Lower lobe of right lung (tissue), 2 donors: ENCODE measurements at regions not wholly inside any gene's neighbourhood (a gene's known extent, or its start where the extent isn't known, plus 50 kb on each side); places are given as distances from the start of the nearest gene placed in this dataset.

ENCODE experiments used
- ATAC-seq, 2 donors: fragments of 200-7000 bp; cut with Tn5 transposase; one replicate each; pipeline ENCODE4 v1.9.1; 2020 to 2022; ENCODE audit warnings: mild to moderate bottlenecking in 2 of 2, moderate library complexity in 2 of 2
- DNase-seq: peaks from one replicate; pipeline ENCODE4 v3.0.0-alpha.2; 2020
- H3K27ac ChIP-seq: fragments of 200-600 bp; one replicate; pipeline ENCODE4 v1.8.0; 2022
- H3K27me3 ChIP-seq: fragments of 200-600 bp; one replicate; pipeline ENCODE4 v1.8.0; 2022; ENCODE audit warnings: low read depth
- H3K36me3 ChIP-seq: fragments of 200-600 bp; one replicate; pipeline ENCODE4 v1.8.0; 2022; ENCODE audit warnings: mild to moderate bottlenecking
- H3K4me1 ChIP-seq: fragments of 200-600 bp; one replicate; pipeline ENCODE4 v1.8.0; 2022
- H3K4me3 ChIP-seq: fragments of 200-600 bp; one replicate; pipeline ENCODE4 v1.8.0; 2022; ENCODE audit warnings: mild to moderate bottlenecking
- H3K9me3 ChIP-seq: fragments of 200-600 bp; one replicate; pipeline ENCODE4 v1.8.0; 2022
- intact Hi-C: fragments of 100-400 bp; cut with DNase I; formaldehyde crosslinking; loops from one replicate; pipeline ENCODE4 v1.11.0; 2022
- TF ChIP-seq, protein P1 (sequence below): fragments of 200-600 bp; IDR thresholded peaks from one replicate; pipeline ENCODE4 v1.8.0; 2022; ENCODE audit warnings: antibody characterized with exemption, mild to moderate bottlenecking
- donor health status: DM: no; HTN: yes; CAD: no; lungs with severe emphysema.

DNA sequence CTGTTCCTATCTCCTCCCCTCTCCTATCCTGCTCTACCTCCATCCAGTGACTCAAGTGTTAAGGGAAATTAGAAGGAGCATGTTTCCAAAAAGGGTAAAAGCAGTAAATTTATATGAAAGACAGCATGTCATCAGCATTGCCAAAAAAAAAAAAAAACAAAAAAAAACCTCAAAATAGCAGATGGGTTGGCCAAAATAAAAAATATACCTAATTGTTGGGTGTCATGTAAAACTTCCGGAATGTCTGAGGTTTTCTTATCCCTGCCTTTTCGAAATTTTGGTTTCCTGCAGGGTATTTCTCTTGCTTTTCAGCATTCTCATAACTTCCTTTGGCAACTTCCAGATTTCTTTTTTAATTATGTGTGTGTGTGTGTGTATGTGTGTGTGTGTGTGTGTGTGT lies 241.6 kb upstream of the FN1 start:
- Histone ChIP-seq H3K27me3 (no peaks in the 10 kb centered on the region), H3K27ac (no peak overlapping the region), H3K4me1 (peaks cover 19% of the 10 kb centered on the region), H3K4me3 (no peak overlapping the region), H3K9me3 (no peaks in the 10 kb centered on the region), H3K36me3 (no peaks in the 10 kb centered on the region)
- TF ChIP-seq, protein P1, sequence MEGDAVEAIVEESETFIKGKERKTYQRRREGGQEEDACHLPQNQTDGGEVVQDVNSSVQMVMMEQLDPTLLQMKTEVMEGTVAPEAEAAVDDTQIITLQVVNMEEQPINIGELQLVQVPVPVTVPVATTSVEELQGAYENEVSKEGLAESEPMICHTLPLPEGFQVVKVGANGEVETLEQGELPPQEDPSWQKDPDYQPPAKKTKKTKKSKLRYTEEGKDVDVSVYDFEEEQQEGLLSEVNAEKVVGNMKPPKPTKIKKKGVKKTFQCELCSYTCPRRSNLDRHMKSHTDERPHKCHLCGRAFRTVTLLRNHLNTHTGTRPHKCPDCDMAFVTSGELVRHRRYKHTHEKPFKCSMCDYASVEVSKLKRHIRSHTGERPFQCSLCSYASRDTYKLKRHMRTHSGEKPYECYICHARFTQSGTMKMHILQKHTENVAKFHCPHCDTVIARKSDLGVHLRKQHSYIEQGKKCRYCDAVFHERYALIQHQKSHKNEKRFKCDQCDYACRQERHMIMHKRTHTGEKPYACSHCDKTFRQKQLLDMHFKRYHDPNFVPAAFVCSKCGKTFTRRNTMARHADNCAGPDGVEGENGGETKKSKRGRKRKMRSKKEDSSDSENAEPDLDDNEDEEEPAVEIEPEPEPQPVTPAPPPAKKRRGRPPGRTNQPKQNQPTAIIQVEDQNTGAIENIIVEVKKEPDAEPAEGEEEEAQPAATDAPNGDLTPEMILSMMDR = no peak
- DNase-seq (no peak), ATAC-seq (no peak)
- intact Hi-C loops = no loop called here

DNA sequence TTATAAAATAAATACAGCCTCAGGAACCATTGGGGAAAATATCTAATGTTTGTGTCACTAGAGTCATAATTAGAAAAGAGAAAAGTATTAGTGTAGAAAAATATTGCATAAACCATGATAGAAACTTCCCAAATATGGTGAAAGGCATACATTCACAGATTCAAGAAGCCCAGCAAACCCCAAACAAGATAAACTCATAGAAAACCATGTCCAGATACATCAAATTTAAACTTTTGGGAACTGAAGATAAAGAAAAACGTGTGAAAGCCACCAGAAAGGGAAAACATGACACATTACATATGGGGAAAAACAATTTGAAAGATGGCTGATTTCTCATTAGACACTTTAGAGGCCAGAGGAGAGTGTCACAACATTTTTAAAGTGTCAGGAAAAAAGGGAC lies 236.5 kb upstream of the FN1 start:
- Histone ChIP-seq H3K4me3 (no peak overlapping the region), H3K36me3 (no peaks in the 10 kb centered on the region), H3K4me1 (peaks cover 4% of the 10 kb centered on the region), H3K27ac (no peak overlapping the region), H3K27me3 (no peaks in the 10 kb centered on the region), H3K9me3 (no peaks in the 10 kb centered on the region)
- intact Hi-C loops = no loop called here
- TF ChIP-seq, protein P1 = no peak
- DNase-seq (no peak), ATAC-seq (no peak)

DNA sequence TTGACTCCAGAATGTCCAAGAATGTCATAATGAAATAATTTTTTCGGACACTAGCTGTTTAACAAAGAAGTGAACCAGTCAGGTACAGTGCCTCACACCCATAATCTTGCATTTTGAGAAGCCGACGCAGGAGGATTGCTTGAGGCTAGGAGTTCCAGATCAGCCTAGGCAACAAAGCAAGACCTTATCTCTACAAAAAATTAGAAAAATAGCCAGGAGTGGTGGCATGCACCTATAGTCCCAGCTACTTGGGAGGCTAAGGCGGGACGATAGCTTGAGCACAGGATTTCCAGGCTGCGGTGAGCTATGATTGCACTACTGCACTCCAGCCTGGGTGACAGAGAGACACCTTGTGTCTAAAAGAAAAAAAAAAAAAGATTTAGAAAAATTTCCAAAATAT lies 235.8 kb upstream of the FN1 start:
- Histone ChIP-seq H3K4me1 (no peaks in the 10 kb centered on the region), H3K4me3 (no peak overlapping the region), H3K27ac (no peak overlapping the region), H3K36me3 (no peaks in the 10 kb centered on the region), H3K9me3 (no peaks in the 10 kb centered on the region), H3K27me3 (no peaks in the 10 kb centered on the region)
- TF ChIP-seq, protein P1 = no peak
- intact Hi-C loops = no loop called here
- no peak for DNase-seq
- no peak for ATAC-seq

DNA sequence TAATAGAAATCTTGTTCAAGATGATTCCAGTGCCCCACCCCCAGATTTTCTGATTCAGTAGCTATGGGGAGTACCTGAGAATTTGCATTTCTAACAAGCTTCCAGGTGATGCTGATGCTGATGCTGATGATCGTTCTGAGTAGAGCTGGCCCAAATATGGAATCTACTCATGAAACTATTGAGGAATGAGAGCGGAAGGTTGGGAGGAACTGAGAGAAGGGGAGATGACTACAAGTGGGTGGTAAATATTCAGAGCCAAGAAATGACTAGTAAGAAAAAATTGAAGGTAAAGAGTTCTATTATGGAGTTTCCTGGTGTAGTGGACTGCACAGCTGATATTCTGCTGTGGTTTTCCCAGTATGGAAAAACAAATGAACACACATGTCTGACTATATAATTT lies 235.4 kb upstream of the FN1 start:
- no peak for DNase-seq
- ATAC-seq = no peak
- H3K27ac ChIP-seq = no peak overlapping the region
- H3K9me3 ChIP-seq = no peaks in the 10 kb centered on the region
- H3K4me1 ChIP-seq = no peaks in the 10 kb centered on the region
- H3K27me3 ChIP-seq = no peaks in the 10 kb centered on the region
- intact Hi-C loops = no loop called here
- H3K36me3 ChIP-seq = no peaks in the 10 kb centered on the region
- TF ChIP-seq, protein P1 = no peak
- no peak overlapping the region for H3K4me3 ChIP-seq

DNA sequence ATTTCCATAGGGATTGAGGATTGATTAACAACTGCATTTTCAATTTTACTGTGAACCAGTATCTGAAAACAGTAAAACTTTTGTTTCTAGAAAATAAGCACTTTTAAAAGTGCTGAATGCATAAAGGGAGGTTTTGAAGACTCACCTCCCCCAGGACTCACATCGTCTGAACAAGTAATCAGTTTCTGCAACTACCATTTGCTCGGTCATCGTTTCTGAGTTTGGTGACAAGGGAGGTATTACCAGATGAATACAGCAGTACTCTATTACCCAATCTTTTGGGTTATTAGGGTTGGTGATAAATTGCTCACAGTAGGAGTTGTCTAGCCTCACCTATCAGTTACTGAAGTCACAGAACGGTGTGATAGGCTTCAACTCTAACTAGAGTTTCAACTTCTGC lies 234.5 kb upstream of the FN1 start:
- DNase-seq = no peak
- no peak overlapping the region for H3K27ac ChIP-seq
- no peak for ATAC-seq
- H3K27me3 ChIP-seq = no peaks in the 10 kb centered on the region
- intact Hi-C loops = no loop called here
- H3K9me3 ChIP-seq = no peaks in the 10 kb centered on the region
- H3K36me3 ChIP-seq = no peaks in the 10 kb centered on the region
- no peaks in the 10 kb centered on the region for H3K4me1 ChIP-seq
- TF ChIP-seq, protein P1 = no peak
- H3K4me3 ChIP-seq = no peak overlapping the region

DNA sequence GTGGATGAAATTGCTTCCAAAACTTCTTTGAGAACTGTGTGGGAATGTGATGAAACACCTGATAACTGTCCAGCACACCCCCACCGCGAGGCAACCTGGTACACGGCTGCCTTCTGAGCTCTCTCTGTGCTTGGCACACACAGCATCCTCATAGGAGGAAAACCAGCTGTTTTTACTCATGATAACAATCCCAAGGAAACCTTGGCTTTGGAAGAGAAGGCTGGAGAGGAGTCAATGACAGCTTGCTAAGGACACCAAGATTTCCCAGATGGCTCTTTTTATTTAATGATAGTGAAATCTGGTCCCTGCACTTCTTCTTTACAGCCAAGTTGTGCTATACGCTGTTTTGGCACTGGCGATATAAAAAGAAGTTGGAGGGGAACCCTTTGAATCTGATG lies 232.5 kb upstream of the FN1 start:
- TF ChIP-seq, protein P1 = no peak
- H3K36me3 ChIP-seq = no peaks in the 10 kb centered on the region
- no peak for DNase-seq
- ATAC-seq = peak in 1 of 2 donors; percentile 39
- H3K4me1 ChIP-seq = peaks cover 7% of the 10 kb centered on the region
- H3K27me3 ChIP-seq = no peaks in the 10 kb centered on the region
- H3K9me3 ChIP-seq = no peaks in the 10 kb centered on the region
- no peak overlapping the region for H3K27ac ChIP-seq
- intact Hi-C loops = no loop called here
- no peak overlapping the region for H3K4me3 ChIP-seq
